ENCODE measurements at regions not wholly inside any gene's neighbourhood (a gene's known extent, or its start where the extent isn't known, plus 50 kb on each side); places are given as distances from the start of the nearest gene placed in this dataset.

DNA sequence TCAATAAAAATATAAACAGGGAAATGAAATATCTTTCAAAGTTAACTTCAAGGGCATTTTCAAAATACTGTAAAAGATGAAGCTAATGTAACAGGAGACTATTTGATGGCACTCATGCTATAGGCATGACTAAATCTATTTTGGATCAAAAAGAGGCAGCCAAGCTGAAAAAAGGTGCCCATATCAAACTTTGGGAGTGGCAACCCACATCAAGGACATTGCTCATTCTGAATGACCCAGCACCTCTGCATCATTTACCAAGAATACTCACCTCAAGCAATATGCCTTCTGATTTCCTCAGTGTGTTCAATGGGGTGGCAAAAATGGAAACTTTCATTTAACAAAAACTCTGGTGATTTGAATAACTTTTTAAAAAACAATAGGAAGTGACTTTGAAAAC, 853.3 kb downstream of the TLE1 start:
- peaks cover 2% of the 10 kb centered on the region for H3K27me3 Mint-ChIP-seq (ENCODE audit: unreplicated experiment)
- H3K4me3 Mint-ChIP-seq (ENCODE audit: unreplicated experiment): no peak overlapping the region
- no peak for DNase-seq
- no peaks in the 10 kb centered on the region for H3K4me1 Mint-ChIP-seq (ENCODE audit: low read depth, unreplicated experiment)
- no peaks in the 10 kb centered on the region for H3K36me3 Mint-ChIP-seq (ENCODE audit: unreplicated experiment)
- TF ChIP-seq, protein P1, sequence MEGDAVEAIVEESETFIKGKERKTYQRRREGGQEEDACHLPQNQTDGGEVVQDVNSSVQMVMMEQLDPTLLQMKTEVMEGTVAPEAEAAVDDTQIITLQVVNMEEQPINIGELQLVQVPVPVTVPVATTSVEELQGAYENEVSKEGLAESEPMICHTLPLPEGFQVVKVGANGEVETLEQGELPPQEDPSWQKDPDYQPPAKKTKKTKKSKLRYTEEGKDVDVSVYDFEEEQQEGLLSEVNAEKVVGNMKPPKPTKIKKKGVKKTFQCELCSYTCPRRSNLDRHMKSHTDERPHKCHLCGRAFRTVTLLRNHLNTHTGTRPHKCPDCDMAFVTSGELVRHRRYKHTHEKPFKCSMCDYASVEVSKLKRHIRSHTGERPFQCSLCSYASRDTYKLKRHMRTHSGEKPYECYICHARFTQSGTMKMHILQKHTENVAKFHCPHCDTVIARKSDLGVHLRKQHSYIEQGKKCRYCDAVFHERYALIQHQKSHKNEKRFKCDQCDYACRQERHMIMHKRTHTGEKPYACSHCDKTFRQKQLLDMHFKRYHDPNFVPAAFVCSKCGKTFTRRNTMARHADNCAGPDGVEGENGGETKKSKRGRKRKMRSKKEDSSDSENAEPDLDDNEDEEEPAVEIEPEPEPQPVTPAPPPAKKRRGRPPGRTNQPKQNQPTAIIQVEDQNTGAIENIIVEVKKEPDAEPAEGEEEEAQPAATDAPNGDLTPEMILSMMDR (IDR thresholded peaks at IDR 0.05; ENCODE audit: partially characterized antibody, unreplicated experiment): no peak
- H3K9me3 Mint-ChIP-seq (ENCODE audit: unreplicated experiment): no peaks in the 10 kb centered on the region
- H3K27ac Mint-ChIP-seq (ENCODE audit: unreplicated experiment): no peak overlapping the region

- TF ChIP-seq, protein P1 (IDR thresholded peaks at IDR 0.05; ENCODE audit: partially characterized antibody, unreplicated experiment): no peak
- Mint-ChIP-seq H3K4me1 (ENCODE audit: low read depth, unreplicated experiment) (no peaks in the 10 kb centered on the region), H3K4me3 (ENCODE audit: unreplicated experiment) (no peak overlapping the region), H3K36me3 (ENCODE audit: unreplicated experiment) (no peaks in the 10 kb centered on the region), H3K9me3 (ENCODE audit: unreplicated experiment) (no peaks in the 10 kb centered on the region), H3K27me3 (ENCODE audit: unreplicated experiment) (peaks cover 4% of the 10 kb centered on the region), H3K27ac (ENCODE audit: unreplicated experiment) (no peak overlapping the region)
- DNase-seq: no peak
Observed at GRCh38 chr9:80831751-80832150, 857.6 kb downstream of the TLE1 start.

DNA sequence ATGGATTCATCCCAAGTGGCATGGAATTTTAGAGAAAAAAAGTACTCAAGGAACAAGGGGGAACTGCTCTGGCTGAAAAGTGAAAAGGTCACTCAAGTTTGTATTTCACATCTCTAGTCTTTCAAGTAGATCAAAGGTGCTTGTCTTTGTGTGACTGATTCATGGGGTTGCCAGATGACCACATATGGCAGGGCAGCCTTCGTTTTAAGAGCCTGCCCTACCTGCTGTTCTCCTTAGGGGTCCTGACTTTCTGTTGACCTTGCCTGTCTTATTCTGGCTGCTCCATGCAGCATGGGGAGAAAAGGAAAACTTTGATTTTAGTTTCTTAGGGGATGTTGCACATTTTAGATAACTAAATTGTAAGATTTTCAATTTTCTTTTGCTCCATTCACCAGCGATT, 877.7 kb downstream of the TLE1 start:
- TF ChIP-seq, protein P1 (IDR thresholded peaks at IDR 0.05; ENCODE audit: partially characterized antibody, unreplicated experiment): no peak
- Mint-ChIP-seq H3K27me3 (ENCODE audit: unreplicated experiment) (no peaks in the 10 kb centered on the region), H3K36me3 (ENCODE audit: unreplicated experiment) (no peaks in the 10 kb centered on the region), H3K27ac (ENCODE audit: unreplicated experiment) (no peak overlapping the region), H3K9me3 (ENCODE audit: unreplicated experiment) (no peaks in the 10 kb centered on the region), H3K4me3 (ENCODE audit: unreplicated experiment) (no peak overlapping the region), H3K4me1 (ENCODE audit: low read depth, unreplicated experiment) (peaks cover 5% of the 10 kb centered on the region)
- DNase-seq: no peak

- DNase-seq: no peak
- H3K4me3 Mint-ChIP-seq (ENCODE audit: unreplicated experiment): no peak overlapping the region
- H3K27ac Mint-ChIP-seq (ENCODE audit: unreplicated experiment): no peak overlapping the region
- TF ChIP-seq, protein P1 (IDR thresholded peaks at IDR 0.05; ENCODE audit: partially characterized antibody, unreplicated experiment): no peak
- H3K27me3 Mint-ChIP-seq (ENCODE audit: unreplicated experiment): no peaks in the 10 kb centered on the region
- H3K4me1 Mint-ChIP-seq (ENCODE audit: low read depth, unreplicated experiment): peaks cover 5% of the 10 kb centered on the region
- no peaks in the 10 kb centered on the region for H3K9me3 Mint-ChIP-seq (ENCODE audit: unreplicated experiment)
- H3K36me3 Mint-ChIP-seq (ENCODE audit: unreplicated experiment): no peaks in the 10 kb centered on the region
Observed at GRCh38 chr9:80811003-80811402, 878.3 kb downstream of the TLE1 start.

GRCh38 chr9:80806671-80807070, 882.7 kb downstream of the TLE1 start:
- Mint-ChIP-seq H3K4me1 (ENCODE audit: low read depth, unreplicated experiment) (peaks cover 3% of the 10 kb centered on the region), H3K27ac (ENCODE audit: unreplicated experiment) (no peak overlapping the region), H3K4me3 (ENCODE audit: unreplicated experiment) (no peak overlapping the region), H3K36me3 (ENCODE audit: unreplicated experiment) (no peaks in the 10 kb centered on the region), H3K9me3 (ENCODE audit: unreplicated experiment) (no peaks in the 10 kb centered on the region), H3K27me3 (ENCODE audit: unreplicated experiment) (no peaks in the 10 kb centered on the region)
- TF ChIP-seq, protein P1 (IDR thresholded peaks at IDR 0.05; ENCODE audit: partially characterized antibody, unreplicated experiment): no peak
- DNase-seq: no peak
